GM04504 (cell line): ENCODE measurements at regions not wholly inside any gene's neighbourhood (a gene's known extent, or its start where the extent isn't known, plus 50 kb on each side); places are given as distances from the start of the nearest gene placed in this dataset.

Source experiments
- DNase-seq: peaks from one replicate; pipeline ENCODE4 v3.0.0-alpha.2; 2012; ENCODE audit warnings: low read depth

- no peak for DNase-seq
Observed at GRCh38 chr7:25885057-25885576, 266.9 kb upstream of the NFE2L3 start.

DNA sequence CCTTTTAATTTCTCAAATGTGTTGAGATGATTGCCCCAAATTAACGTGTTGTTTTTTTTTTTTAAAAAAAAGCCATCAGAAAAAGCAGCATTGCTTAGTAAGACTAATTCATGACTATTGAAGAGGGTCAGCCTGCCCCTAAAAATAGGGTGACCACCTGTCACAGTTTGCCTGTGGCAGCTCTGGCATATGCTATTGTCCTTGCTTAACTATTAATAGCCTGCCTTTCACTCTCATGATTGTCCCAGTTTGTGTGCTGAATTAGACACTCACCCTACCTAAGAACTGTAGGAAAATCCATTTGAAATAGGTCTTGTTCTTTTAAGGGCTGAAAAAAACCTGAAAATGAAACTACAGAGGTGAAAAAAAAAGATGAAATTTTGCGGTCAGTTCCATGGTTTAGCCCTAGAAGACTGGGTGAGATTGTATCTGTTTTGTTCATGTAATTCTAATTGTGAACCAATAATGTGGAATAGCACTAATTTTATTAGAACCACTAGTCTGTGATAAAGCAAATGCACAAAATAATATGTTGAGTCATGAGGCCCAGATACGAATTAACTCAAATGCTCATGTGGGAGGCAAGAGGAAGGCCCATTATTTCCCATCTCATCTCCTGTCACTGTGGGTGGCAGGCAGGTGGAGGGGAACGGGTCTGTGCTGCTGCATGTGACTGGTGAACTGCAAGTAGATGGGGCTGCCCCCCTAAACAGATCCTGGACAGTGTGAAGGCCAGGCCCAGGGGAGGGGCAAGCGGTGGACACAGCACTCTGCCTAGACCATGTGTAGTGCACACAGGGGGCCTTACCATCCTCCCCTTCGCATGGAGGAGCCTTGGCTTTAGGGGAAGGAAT is 265.4 kb upstream of the NFE2L3 start:
- DNase-seq = no peak

DNA sequence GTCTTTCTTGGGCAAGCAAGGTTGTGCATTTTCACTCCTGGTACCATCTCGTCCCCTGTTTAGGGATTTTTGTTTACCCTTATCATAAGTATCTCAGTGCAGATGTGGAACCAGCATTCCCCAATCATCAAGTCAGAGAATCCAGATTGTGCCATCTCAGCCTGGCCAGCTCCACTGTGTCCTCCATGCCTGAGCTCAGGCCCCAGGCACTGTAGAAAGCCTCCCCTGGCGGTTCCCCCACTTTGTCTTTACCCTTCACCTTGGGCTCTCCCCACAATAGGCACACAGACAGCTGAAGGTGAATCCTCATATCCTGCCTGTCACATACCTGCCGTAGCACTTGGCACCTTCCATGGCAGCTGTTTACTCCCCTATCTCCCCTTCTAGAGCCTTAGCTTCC is 264.7 kb upstream of the NFE2L3 start:
- DNase-seq = no peak

- DNase-seq = no peak
Observed at GRCh38 chr7:25887795-25888559, 264.0 kb upstream of the NFE2L3 start.

- no peak for DNase-seq
Observed at GRCh38 chr7:25889765-25890164, 262.2 kb upstream of the NFE2L3 start.

DNA sequence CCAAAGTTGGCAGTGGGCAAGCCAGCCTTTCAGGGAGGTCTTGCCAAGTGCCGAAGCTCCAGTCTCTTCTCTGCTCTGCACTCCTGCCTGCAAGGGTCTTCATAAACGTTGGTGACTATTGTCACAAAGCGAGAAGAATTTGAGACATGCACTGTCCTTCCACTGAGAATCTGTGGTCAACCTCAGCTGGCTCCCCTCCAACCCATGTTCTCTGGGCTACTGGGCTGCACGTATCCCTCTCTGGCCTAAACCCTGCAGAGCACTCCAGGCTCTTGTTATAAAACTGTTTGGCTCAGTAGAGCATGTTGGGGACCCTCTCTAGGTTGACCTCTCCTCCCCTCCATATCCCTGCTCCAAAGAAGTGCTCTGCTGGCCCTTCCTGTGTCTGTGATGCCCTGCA is 260.4 kb upstream of the NFE2L3 start:
- DNase-seq = no peak

- no peak for DNase-seq
Observed at GRCh38 chr7:25893436-25893835, 258.6 kb upstream of the NFE2L3 start.

GRCh38 chr7:25894002-25894901 is 257.7 kb upstream of the NFE2L3 start:
- DNase-seq = no peak

- no peak for DNase-seq
Observed at GRCh38 chr7:25894902-25895791, 256.9 kb upstream of the NFE2L3 start.

- DNase-seq = no peak
Observed at GRCh38 chr7:25895792-25896171, 256.2 kb upstream of the NFE2L3 start.

DNA sequence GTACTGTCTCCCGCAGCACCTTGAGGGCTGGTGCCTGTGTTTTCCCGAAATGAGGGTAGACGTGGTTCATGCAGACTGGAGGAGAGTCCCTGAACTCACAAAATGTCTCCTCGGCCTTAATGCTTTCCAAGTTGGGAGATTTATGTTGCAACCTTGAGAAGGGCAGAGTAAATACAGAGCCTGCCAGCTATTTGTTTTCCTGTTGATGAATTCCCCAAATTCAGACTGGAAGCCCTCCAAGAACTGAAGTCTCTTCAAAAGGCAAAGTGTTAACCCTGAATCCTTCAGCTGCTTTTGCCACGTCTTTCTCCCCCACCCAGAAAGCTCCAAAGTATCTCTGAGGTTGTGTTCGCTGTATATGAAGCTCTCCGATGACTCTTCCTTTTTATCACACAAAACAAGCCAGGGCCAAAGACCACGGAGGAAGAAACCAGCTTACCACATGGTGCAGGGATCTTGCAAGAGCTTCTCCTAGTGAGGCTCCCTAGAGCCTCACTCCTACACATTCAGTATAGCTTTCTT is 254.7 kb upstream of the NFE2L3 start:
- DNase-seq = no peak

GRCh38 chr7:25900245-25900644 is 251.8 kb upstream of the NFE2L3 start:
- no peak for DNase-seq

- DNase-seq = no peak
Observed at GRCh38 chr7:25900877-25901276, 251.1 kb upstream of the NFE2L3 start.

- no peak for DNase-seq
Observed at GRCh38 chr7:25901658-25902057, 250.3 kb upstream of the NFE2L3 start.

GRCh38 chr7:25906003-25906402 is 246.0 kb upstream of the NFE2L3 start:
- DNase-seq = no peak

DNA sequence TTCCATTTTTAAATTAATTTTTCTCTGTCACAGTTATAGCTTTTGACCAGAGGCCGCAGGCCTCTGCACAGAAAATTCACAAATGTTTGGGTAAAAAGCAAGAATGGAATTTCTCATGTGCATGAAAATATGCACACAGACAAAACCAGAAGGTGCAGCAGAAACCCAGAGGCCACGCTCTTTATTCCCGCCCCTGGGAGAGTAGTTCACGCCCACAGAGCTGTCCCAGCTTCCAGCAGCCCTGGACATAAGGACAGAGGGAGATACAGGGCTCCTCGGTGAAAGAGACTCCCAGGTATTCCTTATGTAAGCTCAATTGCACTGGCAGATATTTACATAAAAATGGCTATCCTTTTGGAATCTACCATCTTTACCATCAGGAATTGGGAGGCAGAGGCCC is 245.2 kb upstream of the NFE2L3 start:
- DNase-seq = no peak

DNA sequence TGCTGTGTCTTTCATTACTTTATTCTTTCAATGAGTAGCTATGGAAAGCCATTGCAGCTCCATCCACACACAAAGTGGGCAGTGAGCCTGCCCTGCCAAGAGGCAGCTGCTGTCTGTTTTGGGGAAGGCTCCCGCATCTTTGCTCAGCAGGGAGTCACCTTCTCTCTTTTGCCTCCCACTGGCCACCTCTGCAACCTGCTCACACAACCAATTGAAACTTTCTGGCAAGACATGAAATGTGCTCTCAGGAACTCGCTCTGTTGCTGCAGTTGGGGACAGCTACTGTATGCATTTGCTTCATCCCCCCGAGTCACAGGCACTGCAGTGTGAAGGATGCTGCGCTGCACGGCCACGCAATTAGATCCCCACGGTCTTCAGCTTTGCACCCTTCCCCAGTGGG is 244.8 kb upstream of the NFE2L3 start:
- DNase-seq = no peak

DNA sequence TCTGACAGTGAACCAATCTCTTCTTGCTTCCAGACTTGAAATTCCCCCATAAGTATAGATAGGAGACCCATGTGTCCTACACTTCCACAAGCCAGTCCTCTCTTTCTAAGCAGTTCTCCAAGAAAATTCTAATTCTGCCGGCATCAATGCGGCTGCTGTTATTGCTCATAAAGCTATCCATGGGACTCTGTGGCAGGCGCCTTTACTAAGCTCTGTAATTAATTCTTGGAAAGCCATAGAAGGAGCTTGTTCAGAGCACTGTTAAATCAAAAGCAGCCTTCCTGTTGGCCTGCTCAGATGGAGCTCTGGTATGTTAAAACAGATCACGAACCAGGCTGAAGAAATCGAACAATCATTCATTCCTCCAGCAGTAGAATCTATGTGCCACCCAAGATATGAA is 244.3 kb upstream of the NFE2L3 start:
- no peak for DNase-seq

DNA sequence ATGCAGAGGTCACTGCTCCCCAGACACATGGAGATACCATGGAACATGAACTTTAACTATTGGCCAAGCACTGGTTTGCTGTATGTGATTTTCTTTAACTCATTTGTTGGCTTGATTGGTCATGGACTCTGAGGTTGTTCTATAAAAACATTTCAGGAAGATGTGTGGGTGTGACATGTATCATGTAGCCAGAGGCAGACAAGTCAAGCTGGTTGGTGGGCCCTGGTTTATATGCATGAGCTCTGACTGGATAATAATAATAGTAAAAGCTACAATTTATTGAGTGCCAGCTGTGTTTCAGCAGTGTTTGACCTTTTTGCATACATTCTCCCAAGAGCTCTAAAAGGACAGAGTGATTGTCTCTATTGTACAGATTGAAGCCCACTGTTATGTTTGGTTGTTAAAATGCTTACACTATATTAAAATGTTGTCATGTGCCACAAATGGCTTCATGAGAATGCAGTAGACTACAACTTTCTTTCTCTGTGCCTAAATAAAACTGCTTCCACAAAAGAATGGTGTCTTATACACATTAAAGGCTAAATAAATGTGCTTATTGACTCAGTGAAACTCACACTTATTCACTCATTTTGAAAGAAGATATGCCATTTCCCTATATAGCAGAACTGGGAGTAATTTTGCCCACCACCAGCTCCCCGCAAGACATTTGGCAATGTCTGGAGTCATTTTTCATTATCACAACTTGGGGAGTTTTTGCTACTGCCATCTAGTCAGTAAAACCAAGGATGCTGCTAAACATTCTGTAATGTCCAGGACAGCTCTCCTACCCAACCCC is 243.6 kb upstream of the NFE2L3 start:
- no peak for DNase-seq
